Anterior cingulate cortex (tissue), 58 donors: ENCODE measurements at regions not wholly inside any gene's neighbourhood (a gene's known extent, or its start where the extent isn't known, plus 50 kb on each side); places are given as distances from the start of the nearest gene placed in this dataset.
"Not testable (repeated sequence)": the region's sequence is repeated elsewhere in the genome, so short reads cannot be mapped to it uniquely, and the experiment has no call there.

ENCODE experiments used
- DNase-seq, 58 donors: peaks; one replicate each; lab custom pipeline; 2025; lab: John Stamatoyannopoulos, UW

DNA sequence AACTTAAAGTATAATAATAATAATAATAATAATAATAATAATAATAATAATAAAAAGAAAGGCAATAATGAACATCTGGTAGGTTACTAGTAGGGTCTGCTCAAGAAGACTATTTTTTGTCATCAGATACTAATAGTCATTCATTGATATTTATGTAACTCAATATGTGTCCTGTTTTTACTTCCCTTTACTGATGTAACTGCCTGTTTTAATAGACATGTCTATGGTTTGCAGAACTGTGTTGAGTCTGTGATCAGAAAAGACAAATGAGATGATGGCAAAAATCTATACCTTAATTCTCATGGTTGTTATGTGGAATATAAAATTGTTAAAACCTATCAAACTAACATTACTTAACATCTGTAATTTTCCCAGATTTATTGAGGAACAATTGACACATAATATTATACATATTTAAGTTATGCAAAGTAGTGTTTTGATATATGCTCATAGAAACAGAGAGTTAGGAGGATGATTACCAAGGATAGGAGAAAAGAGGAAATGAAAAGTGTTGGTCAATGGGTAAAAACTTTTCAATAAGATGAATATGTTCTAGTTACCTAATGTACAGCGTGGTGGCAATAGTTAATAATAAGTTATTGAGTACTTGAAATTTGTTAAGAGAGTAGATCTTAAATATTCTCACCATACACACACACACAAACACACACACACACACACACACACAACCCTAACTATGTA lies 699.4 kb downstream of the ZPLD1 start:
- DNase-seq: no peak

DNA sequence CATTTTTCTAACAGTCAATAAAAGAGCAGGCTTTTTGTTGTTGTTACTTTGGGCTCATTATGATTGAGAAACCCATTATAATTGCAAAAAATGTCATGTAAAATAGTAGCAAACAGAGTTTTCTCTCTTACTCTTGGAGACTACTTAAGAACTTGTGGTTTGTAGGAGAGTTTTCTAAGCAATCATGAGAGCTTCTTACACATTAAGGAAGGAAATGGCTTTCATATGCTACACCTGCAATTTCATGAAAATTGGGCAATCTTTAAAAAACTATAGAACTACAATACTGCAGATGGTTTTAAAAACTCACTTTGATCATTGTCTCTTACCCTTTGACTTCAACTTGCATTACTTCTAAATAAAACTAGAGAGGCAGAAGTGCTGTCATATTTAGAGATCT lies 701.8 kb downstream of the ZPLD1 start:
- DNase-seq: no peak

DNA sequence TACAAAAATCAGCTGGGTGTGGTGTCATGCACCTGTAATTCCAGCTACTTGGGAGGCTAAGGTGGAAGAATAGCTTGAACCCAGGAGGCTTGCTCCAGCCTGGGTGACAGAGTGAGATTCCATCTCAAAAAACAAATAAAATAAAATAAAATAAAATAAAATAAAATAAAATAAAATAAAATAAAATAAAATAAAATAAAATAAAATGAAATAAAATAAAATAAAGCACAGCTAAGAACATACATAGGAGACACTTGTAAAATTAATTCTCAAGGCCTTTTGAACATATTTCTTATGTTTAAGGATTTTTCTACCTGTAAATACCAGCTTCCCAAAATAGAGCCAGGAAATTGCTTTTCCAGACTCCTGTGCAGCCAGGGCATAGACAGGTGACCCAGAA lies 703.0 kb downstream of the ZPLD1 start:
- no peak for DNase-seq

DNA sequence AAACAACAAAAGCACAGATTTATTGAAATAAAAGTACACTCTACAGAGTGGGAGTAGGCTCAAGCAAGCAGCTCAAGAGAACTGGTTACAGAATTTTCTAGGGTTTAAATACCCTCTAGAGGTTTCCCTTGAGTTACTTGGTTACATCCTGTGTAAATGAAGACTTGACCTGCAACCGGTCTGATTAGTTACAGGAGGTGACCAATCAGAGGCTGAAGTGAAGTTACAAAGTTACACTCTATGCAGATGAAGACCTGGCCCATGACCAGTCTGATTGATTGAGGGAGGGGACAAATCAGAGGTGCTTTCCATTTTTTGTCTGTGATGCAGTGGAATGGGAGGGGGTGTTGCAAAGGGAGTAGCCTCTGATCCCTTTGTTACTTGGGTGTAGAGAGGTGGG lies 723.4 kb downstream of the ZPLD1 start:
- no peak for DNase-seq

DNA sequence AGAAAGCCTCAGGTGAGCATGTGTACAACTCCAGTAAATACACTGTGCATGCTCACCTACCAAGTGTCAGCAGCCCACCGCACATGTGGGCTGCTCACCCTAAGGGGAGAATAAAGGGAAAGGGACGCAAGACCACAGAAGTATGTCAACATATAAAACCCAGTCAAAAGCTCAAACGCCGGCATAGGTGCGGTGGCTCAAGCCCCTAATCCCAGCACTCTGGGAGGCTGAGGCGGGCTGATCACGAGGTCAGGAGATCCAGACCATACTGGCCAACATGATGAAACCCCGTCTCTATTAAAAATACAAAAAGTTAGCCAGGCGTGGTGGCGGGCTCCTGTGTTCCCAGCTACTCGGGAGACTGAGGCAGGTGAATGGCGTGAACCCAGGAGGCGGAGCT lies 732.1 kb downstream of the ZPLD1 start:
- no peak for DNase-seq

DNA sequence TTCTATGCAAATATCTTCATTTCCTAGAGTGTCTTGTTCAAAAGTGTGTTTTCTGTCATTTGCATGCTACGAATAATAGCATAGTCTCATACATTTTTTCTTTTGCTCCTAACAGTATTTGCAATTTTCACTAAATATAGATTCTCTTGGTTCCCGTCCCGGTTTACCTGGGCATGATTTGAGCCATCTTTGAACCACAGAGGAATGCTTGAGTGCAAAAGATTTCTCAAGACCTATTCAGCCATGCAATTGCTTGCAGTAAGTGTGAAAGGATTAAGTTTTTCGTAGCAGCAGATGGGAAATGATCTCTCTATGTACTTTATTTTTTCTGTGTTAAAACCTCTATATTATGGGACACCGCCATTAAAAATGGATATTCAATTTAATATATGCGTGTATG lies 733.0 kb downstream of the ZPLD1 start:
- DNase-seq: no peak

DNA sequence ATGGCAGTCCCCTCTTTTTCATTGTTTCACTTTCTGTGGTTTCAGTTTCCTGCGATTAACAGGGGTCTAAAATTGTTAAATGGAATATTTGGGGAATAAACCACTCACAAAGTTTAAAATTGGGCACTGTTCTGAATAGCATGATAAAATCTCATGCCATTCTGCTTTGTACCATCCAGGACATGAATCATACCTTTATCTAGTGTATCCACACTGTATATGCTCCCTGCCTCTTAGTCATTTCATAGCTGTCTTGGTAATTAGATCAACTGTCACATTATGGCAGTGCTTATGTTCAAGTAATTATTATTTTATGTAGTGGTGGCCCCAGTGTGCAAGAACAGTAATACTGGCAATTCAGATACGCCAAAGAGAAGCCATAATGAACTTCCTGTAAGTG lies 734.5 kb downstream of the ZPLD1 start:
- no peak for DNase-seq

DNA sequence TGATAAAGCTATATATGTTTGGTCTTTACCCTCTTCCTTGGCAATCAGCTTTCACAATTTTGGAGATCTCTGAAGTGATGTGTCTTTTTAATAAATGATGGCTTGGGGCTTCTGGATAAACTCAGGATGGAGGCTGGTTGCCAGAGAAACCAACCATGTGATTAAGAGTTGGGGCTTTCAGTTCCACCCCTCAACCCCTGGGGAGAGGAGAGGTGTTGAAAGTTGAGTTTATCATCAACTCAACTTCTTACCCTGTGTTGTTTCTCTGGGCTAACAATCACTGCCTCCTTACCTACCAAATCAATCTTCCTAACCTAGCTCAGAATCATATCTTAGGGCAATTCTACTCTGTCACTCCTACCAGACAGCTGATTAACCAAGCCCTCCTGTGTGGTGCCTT lies 735.8 kb downstream of the ZPLD1 start:
- DNase-seq: no peak

DNA sequence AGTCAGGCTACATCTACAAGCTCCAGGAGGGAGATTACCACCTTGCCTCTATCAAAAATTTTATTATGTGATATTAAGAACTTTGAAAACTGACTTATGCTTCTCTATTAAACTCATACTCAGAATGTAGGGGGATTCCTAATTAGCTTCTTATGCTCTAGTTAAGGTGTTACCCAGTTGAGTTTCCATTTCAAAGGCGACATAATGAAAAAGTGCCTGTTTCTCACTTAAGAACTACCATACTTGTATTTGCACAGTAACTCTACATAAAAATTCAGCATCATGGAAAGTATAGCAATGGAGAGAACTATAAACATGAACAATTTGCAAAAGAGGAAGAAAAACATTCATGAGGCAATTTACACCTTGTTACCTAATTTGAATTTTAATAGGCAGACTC lies 739.1 kb downstream of the ZPLD1 start:
- DNase-seq: no peak

DNA sequence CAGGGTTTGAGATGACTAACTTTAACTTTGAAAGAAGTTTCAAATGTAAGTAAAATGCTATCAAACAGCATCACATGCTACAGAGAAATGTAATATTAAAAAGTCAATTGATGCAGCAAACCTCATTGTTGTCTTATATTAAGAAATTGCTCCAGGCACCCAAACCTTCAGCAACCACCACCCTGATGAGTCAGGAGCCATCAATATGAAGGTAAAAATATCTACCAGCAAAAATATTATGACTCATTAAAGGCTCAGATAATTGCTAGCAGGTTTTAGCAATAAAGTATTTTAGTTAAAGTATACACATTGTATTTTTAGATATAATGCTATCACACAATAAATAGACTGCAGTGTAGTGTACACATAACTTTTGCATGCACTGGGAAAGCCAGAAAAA lies 746.3 kb downstream of the ZPLD1 start:
- no peak for DNase-seq

DNA sequence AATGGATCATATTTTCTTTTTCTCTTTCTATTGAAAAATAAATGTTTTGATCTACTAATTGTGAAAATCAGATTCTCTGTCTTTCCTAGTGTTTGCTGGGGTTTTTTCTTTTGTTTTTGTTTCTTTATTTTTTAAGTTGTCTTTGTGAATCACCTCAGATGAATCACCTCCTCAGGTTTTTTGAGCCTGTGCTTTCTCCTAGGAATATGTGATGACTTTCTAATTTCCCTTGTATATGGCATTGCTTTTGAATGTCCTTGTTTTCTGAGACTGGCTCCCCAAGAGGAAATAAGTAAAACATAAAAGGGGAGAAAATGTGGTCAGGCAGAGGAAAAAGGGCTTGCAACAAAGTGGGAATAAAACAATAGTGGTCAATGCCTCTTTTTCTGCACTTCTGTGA lies 750.0 kb downstream of the ZPLD1 start:
- DNase-seq: no peak

DNA sequence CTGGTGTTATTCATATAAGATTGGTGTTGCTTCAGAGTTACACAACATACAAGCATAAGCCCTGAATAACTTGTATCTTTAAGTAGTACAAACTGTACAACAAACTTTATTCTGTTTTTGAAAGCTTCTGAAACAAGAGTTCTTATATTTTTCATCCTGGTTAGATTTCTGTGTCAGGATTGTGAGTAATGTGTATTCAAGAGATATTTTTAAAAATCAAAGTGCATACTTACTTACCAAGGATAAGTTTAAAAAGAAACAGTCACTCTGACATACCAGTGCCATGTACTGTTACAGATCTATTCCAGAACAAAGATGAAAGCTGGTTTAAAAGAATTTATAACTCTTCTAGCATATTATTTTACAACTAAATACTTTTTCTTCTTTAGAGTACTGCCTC lies 755.1 kb downstream of the ZPLD1 start:
- DNase-seq: no peak

DNA sequence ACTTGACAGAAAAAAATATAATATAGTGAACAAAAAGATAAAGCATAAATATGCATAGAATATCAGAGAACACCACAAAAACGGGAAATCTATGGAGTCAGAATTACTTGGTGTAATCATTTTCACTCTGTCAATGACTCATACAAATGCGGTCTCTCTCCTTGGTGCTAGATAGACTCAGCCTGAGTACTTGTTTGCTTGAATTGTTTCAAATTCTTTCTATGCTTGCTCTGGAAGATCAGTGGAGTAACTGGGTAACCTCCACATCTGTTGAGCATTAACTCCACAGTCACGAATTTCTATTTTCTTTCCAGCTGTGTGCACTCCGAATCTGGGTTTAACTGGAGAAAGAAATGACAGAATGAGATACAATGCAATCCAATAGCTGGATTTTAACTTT lies 760.4 kb downstream of the ZPLD1 start:
- no peak for DNase-seq

DNA sequence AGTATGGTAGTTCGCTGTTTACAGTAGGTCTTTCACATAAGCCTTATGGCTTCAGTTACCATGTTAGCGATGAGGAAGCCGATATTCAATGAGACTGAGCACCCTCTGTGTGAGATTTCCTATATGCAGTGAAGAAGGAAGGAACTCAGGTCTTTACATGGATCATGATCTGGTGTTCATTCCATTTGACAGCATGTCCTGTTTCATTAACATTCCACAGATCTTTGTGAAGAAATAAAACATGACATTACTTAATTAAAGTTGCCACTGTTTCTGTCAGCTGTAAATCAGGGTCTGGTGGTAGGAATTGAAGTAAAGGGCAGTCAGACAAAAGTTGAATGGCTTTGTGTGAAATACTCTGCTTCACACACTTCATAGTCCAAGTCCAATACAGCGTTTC lies 768.6 kb downstream of the ZPLD1 start:
- DNase-seq: no peak

DNA sequence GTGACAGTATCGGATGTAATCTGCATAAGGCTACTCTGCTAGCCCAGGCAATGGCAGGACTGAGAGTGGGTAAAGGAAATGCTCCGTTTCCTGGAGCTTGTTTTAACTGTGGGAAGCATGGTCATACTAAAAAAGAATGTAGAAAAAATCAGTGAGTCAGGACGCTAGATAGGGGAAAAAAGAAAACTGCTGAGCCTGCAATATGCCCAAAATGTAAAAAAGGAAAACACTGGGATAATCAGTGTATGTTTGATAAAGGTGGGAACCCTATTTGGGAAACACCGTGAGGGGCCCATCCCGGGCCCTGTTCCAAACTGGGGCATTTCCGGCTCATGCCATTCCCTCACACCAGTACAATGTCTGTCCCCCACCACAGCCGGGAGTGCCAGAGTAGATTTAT lies 775.8 kb downstream of the ZPLD1 start:
- no peak for DNase-seq

DNA sequence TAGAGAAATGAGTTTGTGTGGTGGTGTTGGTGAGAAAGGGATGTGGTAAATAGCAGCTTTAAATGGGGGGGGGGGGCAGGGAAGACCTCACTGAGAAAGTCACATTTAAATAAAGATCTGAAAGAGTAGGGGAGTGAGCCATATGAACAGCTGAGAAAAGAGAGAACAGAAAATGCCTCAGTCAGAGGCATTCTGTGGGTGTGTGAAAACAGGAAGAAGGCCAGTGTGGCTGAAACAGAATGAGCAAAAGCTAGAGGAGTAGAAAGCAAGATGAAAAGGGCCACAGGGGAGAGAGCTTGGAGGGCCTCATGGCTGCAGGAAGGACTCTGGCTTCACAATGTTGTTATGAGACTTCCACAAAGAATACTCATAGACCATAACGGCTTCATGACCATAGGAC lies 783.3 kb downstream of the ZPLD1 start:
- no peak for DNase-seq

DNA sequence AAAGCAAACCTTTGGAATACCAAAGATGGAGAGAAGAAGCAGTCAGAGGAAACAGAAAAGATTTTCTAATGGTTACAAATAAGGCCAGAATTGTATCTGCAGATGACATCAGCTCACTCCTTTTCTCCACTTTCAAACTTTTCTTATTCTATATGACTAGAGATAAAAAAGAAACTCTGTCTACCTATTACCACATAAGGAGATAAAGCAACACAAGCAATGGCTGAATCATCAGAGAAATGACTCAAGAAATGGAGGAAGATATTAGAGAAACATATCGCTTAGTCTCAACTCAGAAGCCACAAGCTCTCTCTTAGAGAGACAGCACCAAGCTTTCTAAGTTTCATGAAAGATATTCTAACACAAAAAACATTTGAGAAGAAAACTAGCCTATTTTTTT lies 784.0 kb downstream of the ZPLD1 start:
- no peak for DNase-seq

DNA sequence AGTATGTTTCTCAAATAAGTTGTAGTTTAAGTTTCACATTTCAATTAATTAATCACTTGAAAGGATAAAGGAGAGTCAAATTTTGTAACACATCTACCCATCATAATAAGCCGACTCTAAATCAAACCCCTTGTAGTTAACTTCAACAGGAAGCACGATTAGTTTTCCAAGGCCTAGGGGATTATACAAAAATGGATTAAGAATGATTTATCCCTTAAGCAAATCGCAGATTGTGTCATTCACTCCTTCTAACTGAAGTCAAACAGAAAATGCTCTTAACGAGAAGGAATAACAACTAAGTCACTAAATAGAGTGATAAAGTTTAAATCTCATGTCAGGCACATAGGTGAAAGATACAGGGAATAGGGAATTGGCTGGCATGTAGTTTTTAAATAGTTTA lies 792.8 kb downstream of the ZPLD1 start:
- no peak for DNase-seq

DNA sequence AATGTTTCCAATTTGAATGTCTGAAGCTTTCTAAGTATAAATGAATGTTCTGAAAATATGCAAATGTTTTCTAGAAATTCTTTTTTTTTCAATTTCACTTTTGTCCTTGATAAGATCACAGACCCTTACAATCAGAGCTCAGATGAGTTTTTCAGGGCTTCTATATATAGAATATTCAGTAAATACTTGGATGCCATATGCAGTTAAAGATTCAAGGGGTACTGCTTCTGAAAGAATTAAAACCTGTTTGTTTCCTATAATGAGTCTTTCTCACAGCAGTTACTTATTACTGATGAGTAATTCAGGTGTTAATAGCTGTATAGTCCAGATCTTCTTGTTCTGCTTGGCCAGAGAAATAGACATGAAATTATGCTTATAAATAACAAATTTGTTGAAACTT lies 812.6 kb downstream of the ZPLD1 start:
- DNase-seq: no peak

DNA sequence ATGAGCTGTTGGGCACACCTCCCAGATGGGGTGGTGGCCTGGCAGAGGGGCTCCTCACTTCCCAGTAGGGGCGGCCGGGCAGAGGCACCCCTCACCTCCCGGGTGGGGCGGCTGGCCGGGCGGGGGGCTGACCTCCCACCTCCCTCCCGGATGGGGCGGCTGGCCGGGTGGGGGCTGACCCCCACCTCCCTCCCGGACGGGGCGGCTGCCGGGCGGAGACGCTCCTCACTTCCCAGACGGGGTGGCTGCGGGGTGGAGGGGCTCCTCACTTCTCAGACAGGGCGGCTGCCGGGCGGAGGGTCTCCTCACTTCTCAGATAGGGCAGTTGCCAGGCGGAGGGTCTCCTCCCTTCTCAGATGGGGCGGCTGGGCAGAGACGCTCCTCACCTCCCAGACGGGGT lies 820.0 kb downstream of the ZPLD1 start:
- not testable (repeated sequence) for DNase-seq

DNA sequence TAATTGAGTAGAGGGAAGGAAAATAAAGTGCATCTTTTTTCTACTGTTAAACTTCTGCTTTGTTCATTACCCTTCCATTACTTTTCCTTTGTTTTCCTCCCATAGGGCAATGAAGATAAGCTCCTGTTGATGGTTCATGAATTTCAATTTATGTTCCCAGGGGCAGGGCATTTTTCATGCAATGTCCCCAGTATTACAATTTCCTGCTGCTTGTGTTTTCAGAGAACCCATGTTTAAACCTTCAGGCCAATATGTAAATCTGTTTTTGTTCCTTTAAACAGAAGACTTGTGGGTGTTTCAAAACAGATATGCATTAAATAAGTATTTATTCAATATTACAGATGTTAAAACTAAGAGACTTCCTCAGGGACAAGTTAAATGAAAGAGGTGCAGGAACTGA lies 834.5 kb downstream of the ZPLD1 start:
- DNase-seq: no peak

DNA sequence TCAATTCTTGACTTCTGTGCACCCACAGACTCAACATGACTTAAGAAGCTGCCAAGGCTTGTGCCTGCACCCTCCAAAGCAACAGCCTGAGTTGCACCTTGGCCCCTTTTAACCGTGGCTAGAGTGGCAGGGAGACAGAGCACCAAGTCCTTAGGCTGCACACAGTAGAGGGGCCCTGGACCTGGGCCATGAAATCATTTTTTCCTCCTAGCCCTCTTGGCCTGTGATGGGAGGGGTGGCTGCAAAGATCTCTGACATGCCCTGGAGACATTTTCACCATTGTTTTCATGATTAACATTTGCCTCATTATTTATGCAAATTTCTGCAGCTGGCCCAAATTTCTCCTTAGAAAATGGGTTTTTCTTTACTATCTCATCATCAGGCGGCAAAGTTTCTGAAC lies 836.8 kb downstream of the ZPLD1 start:
- no peak for DNase-seq

DNA sequence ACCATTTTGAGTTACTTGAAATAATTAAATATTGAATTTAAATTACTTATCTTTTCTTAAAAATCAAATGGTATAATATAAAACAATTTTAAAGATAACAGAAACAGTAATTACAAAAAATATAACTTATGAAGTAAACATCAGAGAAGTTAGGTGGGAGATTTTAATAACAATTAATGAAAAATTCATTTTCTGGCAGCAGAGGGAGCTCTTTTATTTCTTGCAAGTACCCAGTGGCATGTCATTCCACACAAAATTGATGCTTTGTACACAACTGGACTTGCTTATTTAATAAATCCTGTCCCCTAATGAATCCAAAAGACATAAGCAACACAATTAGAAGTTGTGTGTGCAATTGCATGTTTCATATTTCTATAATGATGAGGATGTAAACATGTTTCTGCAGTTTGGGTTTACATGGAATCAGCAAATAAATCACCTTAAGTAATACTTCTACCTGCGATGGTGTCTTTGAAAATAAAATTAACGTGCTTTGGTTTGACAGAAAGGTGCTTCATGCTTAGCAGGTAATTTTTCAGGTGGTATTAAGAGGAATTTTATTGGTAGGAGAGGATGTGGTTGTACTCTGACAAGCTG lies 861.3 kb downstream of the ZPLD1 start:
- DNase-seq: no peak
